OCI-LY3 (cell line): ENCODE measurements at regions not wholly inside any gene's neighbourhood (a gene's known extent, or its start where the extent isn't known, plus 50 kb on each side); places are given as distances from the start of the nearest gene placed in this dataset.

Source experiments
- H2AFZ ChIP-seq: fragments of 200-600, 300-600 bp; shearing (Covaris generic); 2 replicates; pipeline ENCODE4 v1.6.0; 2014; ENCODE audit warnings: antibody characterized with exemption, low read depth, low read length
- H3K27ac ChIP-seq: fragments of 200-600, 300-600 bp; sonication (generic); 2 replicates; pipeline ENCODE4 v1.5.1; 2014; ENCODE audit warnings: mild to moderate bottlenecking, low read length, moderate library complexity, mixed read lengths
- H3K27me3 ChIP-seq: fragments of 200-600, 300-600 bp; sonication (generic); 2 replicates; pipeline ENCODE4 v1.6.1; 2014; ENCODE audit warnings: low read depth, low read length, mixed read lengths
- H3K36me3 ChIP-seq: fragments of 200-600, 300-600 bp; sonication (generic); replicated peaks from 2 replicates; pipeline ENCODE3; 2014; ENCODE audit warnings: low read depth, low read length, mixed read lengths
- H3K4me1 ChIP-seq: fragments of 300-600, 200-600 bp; sonication (generic); 2 replicates; pipeline ENCODE4 v1.6.1; 2014; ENCODE audit warnings: low read length, mixed read lengths
- H3K4me2 ChIP-seq: fragments of 200-600, 300-600 bp; sonication (generic); 2 replicates; pipeline ENCODE4 v1.6.1; 2014; ENCODE audit warnings: low read length, mixed read lengths
- H3K4me3 ChIP-seq: fragments of 300-600, 200-600 bp; sonication (generic); 2 replicates; pipeline ENCODE4 v1.5.1; 2014; ENCODE audit warnings: antibody characterized with exemption, mild to moderate bottlenecking, low read length, moderate library complexity
- H3K79me2 ChIP-seq: fragments of 300-600, 200-600 bp; shearing (Covaris generic); 2 replicates; pipeline ENCODE4 v1.6.1; 2014; ENCODE audit warnings: mild to moderate bottlenecking, low read length, mixed read lengths
- H3K9ac ChIP-seq: fragments of 300-600, 200-600 bp; shearing (Covaris generic); 2 replicates; pipeline ENCODE4 v1.6.0; 2014; ENCODE audit warnings: mild to moderate bottlenecking, low read length, moderate library complexity
- H3K9me3 ChIP-seq: fragments of 200-600, 300-600 bp; shearing (Covaris generic); 2 replicates; pipeline ENCODE4 v1.6.1; 2014; ENCODE audit warnings: low read length, mixed read lengths; ENCODE audit not compliant: insufficient read depth
- H4K20me1 ChIP-seq: fragments of 200-600, 300-600 bp; sonication (generic); 2 replicates; pipeline ENCODE4 v1.6.1; 2016; ENCODE audit warnings: low read length, mixed read lengths; ENCODE audit not compliant: insufficient read depth
- EZH2phosphoT487 ChIP-seq: fragments of 200-600 bp; shearing (Covaris generic); IDR thresholded peaks from 2 replicates; pipeline ENCODE4 v1.6.1; 2018; ENCODE audit warnings: antibody characterized with exemption, mixed run types, low read depth
- TF ChIP-seq, protein P1 (sequence below): fragments of 200-600, 300-600 bp; sonication (generic); IDR thresholded peaks from 2 replicates; pipeline ENCODE4 v1.5.1; 2014; ENCODE audit warnings: antibody characterized with exemption, low read length, low read depth

DNA sequence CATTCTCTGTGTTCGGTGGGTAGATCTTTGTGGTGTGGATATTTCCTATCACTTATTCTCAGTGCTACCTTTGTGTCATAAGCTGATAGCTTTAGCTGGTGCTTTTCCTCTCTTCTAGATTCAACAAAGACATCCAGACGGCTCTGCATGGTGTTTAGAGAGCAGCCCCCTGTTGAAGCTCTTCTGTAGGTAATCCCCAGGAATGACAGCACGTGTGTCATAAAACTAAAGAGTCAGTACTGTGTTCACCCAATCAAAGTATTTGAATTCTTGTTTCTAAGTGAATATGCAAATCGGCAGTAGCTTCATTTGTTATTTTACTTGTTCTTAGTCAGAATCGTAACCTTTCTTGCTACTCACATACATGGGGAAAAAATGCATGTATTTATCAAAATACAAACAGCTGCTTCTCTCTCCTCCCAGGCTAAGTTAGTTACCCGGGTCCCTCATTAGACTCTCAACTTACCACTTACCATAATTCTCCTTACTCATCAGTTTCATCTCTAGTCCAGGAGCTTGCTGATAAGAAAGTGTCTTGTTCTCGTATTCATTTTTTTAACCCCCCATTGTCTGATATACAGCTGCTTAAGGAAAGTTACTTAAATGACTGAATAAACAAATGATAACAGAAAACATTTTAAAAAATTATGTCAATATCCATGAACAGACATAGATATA, 1696.0 kb upstream of the WWC1 start:
- H3K4me3 ChIP-seq = no peak overlapping the region
- no peaks in the 10 kb centered on the region for H4K20me1 ChIP-seq
- no peak overlapping the region for H2AFZ ChIP-seq
- TF ChIP-seq, protein P1, sequence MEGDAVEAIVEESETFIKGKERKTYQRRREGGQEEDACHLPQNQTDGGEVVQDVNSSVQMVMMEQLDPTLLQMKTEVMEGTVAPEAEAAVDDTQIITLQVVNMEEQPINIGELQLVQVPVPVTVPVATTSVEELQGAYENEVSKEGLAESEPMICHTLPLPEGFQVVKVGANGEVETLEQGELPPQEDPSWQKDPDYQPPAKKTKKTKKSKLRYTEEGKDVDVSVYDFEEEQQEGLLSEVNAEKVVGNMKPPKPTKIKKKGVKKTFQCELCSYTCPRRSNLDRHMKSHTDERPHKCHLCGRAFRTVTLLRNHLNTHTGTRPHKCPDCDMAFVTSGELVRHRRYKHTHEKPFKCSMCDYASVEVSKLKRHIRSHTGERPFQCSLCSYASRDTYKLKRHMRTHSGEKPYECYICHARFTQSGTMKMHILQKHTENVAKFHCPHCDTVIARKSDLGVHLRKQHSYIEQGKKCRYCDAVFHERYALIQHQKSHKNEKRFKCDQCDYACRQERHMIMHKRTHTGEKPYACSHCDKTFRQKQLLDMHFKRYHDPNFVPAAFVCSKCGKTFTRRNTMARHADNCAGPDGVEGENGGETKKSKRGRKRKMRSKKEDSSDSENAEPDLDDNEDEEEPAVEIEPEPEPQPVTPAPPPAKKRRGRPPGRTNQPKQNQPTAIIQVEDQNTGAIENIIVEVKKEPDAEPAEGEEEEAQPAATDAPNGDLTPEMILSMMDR = no peak
- TF ChIP-seq EZH2phosphoT487 = no peak
- H3K9me3 ChIP-seq = no peaks in the 10 kb centered on the region
- H3K27me3 ChIP-seq = no peaks in the 10 kb centered on the region
- no peaks in the 10 kb centered on the region for H3K79me2 ChIP-seq
- H3K36me3 ChIP-seq = no peaks in the 10 kb centered on the region
- H3K27ac ChIP-seq = no peak overlapping the region
- H3K9ac ChIP-seq = no peak overlapping the region
- H3K4me2 ChIP-seq = no peak overlapping the region
- no peaks in the 10 kb centered on the region for H3K4me1 ChIP-seq

DNA sequence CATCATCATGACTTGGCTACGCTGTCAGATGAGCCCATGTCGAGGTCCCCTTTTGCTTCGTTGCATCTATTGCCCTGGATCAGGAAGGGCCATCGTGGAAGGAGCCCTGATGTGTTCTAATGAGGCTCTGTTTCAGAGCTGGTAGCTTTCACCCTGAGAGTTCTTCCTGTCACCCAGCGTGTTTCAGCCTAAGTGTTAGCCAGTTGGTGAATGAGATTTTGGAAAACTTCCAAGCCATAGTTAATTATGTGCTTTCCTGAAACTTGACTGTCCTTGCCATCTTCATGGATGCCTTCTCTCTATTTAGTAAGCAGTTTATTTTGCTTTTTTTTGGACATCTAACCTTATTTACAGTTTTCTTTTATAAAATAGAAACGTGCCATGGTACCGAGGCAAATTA, 1695.4 kb upstream of the WWC1 start:
- no peak overlapping the region for H3K4me3 ChIP-seq
- H3K4me2 ChIP-seq = no peak overlapping the region
- H3K36me3 ChIP-seq = no peaks in the 10 kb centered on the region
- no peaks in the 10 kb centered on the region for H3K9me3 ChIP-seq
- H3K4me1 ChIP-seq = no peaks in the 10 kb centered on the region
- H4K20me1 ChIP-seq = no peaks in the 10 kb centered on the region
- H3K9ac ChIP-seq = no peak overlapping the region
- TF ChIP-seq, protein P1 = no peak
- no peak overlapping the region for H3K27ac ChIP-seq
- H3K27me3 ChIP-seq = no peaks in the 10 kb centered on the region
- no peaks in the 10 kb centered on the region for H3K79me2 ChIP-seq
- no peak overlapping the region for H2AFZ ChIP-seq

DNA sequence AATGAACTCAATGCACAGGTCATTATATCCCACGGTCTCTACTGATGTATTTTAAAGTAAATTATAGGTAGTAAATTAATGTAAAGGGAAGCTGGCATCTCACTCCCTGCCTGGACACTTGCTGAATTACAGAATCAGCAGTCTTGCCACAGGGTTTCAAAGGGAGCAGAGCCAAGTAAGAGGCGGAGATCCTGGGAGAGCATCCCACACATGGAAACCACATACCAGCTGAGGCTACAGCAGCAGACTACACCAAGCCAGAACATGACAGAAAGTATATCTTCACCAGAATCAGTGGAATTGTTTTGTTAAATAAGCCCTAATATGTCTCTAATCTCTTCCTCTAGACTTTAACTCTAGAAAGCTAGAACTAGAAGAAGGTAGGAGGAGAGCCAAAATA, 1689.2 kb upstream of the WWC1 start:
- Histone ChIP-seq H3K27me3 (no peaks in the 10 kb centered on the region), H3K9ac (no peak overlapping the region), H3K4me2 (no peak overlapping the region), H3K9me3 (no peaks in the 10 kb centered on the region; the same call in 1 of the 2 replicates), H3K79me2 (no peaks in the 10 kb centered on the region), H4K20me1 (no peaks in the 10 kb centered on the region), H3K27ac (no peak overlapping the region), H3K36me3 (no peaks in the 10 kb centered on the region), H3K4me1 (no peaks in the 10 kb centered on the region), H2AFZ (no peak overlapping the region), H3K4me3 (no peak overlapping the region)
- TF ChIP-seq EZH2phosphoT487 = no peak
- TF ChIP-seq, protein P1 = no peak

DNA sequence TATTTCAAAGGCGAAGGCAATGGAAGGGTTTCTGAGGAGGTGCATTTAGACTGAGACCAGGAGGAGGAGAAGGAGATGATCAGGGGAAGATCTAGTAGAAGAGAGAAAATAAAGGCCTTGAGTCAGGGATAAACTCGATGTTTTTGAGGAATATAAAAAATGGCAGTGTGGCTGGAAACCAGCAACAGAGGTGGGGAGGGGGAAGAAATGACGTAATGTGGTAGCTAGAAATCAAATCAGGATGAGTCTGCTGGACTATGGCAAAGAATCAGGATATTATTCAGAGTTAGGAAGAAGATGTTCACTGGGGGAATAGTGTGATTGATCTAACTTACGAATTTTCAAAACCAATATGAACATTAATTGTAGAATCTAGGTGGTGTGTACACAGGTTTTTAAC, 1673.9 kb upstream of the WWC1 start:
- TF ChIP-seq, protein P1 = no peak
- TF ChIP-seq EZH2phosphoT487 = no peak
- no peaks in the 10 kb centered on the region for H3K79me2 ChIP-seq

More for the DNA sequence above, 1673.9 kb upstream of the WWC1 start:
- Histone ChIP-seq H2AFZ (no peak overlapping the region), H3K9ac (no peak overlapping the region), H4K20me1 (no peaks in the 10 kb centered on the region), H3K9me3 (no peaks in the 10 kb centered on the region), H3K4me2 (no peak overlapping the region), H3K36me3 (no peaks in the 10 kb centered on the region), H3K27me3 (no peaks in the 10 kb centered on the region), H3K4me3 (no peak overlapping the region), H3K27ac (no peak overlapping the region), H3K4me1 (no peaks in the 10 kb centered on the region)
